HCT116 (cell line): ENCODE measurements at regions not wholly inside any gene's neighbourhood (a gene's known extent, or its start where the extent isn't known, plus 50 kb on each side); places are given as distances from the start of the nearest gene placed in this dataset.

Experiments used
- ATAC-seq: fragments of 200-7000 bp; cut with Tn5 transposase; 2 replicates; pipeline ENCODE4 v1.9.1; 2020; ENCODE audit warnings: mild to moderate bottlenecking, moderate library complexity
- BruUV-seq: library from RNA; stranded (reverse); fragments of 400-500 nt; replicated peaks from 2 replicates; lab custom pipeline; 2021; lab: Mats Ljungman, UMichigan
- CTCF ChIA-PET: fragments of 300-600 bp; sonication (Branson Sonifier 250); formaldehyde crosslinking; loops from one replicate; lab custom pipeline; 2021; ENCODE audit warnings: antibody characterized with exemption; lab: Charles Lee
- POLR2A ChIA-PET: fragments of 300-600, 350-600 bp; sonication (Branson Sonifier 250); formaldehyde crosslinking; loops from one replicate; lab custom pipeline; 2021; ENCODE audit warnings: antibody characterized with exemption; lab: Charles Lee
- RAD21 ChIA-PET, 2 experiments: fragments of 300-600 bp; sonication (Branson Sonifier 250); formaldehyde crosslinking; loops; one replicate each; lab custom pipeline; 2023; ENCODE audit warnings: low total read pairs in 2 of 2; ENCODE audit not compliant: uncharacterized antibody in 2 of 2, unreplicated experiment in 2 of 2, low non-redundant PET in 1 of 2; lab: Charles Lee
- DNase-seq: peaks from one replicate; pipeline ENCODE4 v3.0.0-alpha.2; 2010; ENCODE audit warnings: low read depth, low spot score
- H2AFZ ChIP-seq: fragments of 200-600 bp; shearing (Covaris generic), sonication (generic); 2 replicates; pipeline ENCODE4 v1.6.1; 2017; ENCODE audit warnings: low read depth, mixed run types, mixed read lengths, antibody characterized with exemption, low read length; ENCODE audit not compliant: poor library complexity, severe bottlenecking
- H3K27ac ChIP-seq: 2 replicates; pipeline ENCODE4 v1.5.1; 2012; ENCODE audit warnings: low read depth, low read length
- H3K27me3 ChIP-seq: fragments of 200-600 bp; sonication (generic); 2 replicates; pipeline ENCODE4 v1.6.1; 2016; ENCODE audit warnings: mixed run types, low read length, mixed read lengths; ENCODE audit not compliant: insufficient read depth
- H3K36me3 ChIP-seq, 2 experiments: fragments of 200-500 bp in 1 of 2; fragments of 200-600 bp in 1 of 2; sonication (Bioruptor generic) in 1 of 2; sonication (generic) in 1 of 2; 2 replicates each; pipeline versions ENCODE4 v1.5.1 to v1.6.1; 2014 to 2016; ENCODE audit warnings: low read length in 2 of 2, inconsistent platforms in 1 of 2, mixed read lengths in 1 of 2, mixed run types in 1 of 2; ENCODE audit not compliant: insufficient read depth in 2 of 2, control insufficient read depth in 1 of 2
- H3K4me1 ChIP-seq, 2 experiments: fragments of 200-600 bp in 1 of 2; sonication (generic) in 1 of 2; 2 replicates each; pipeline versions ENCODE4 v1.5.1 to v1.6.1; 2012 to 2017; ENCODE audit warnings: low read length in 2 of 2, inconsistent platforms in 1 of 2, mild to moderate bottlenecking in 1 of 2, mixed read lengths in 1 of 2, mixed run types in 1 of 2, moderate library complexity in 1 of 2; ENCODE audit not compliant: insufficient read depth in 2 of 2, control insufficient read depth in 1 of 2
- H3K4me2 ChIP-seq: fragments of 200-600 bp; sonication (generic); 2 replicates; pipeline ENCODE4 v1.6.1; 2017; ENCODE audit warnings: mixed run types, low read length, mixed read lengths
- H3K4me3 ChIP-seq, 2 experiments: fragments of 200-600 bp in 1 of 2; sonication (generic) in 1 of 2; replicated peaks in 1 of 2; 2 replicates each; pipeline ENCODE4 v1.5.1; 2011 to 2016; ENCODE audit warnings: low read length in 2 of 2, control low read depth in 1 of 2, low read depth in 1 of 2, mild to moderate bottlenecking in 1 of 2, mixed read lengths in 1 of 2, mixed run types in 1 of 2
- H3K79me2 ChIP-seq: fragments of 200-600 bp; sonication (generic); 2 replicates; pipeline ENCODE4 v1.6.1; 2017; ENCODE audit warnings: mild to moderate bottlenecking, mixed run types, low read length, moderate library complexity, mixed read lengths; ENCODE audit not compliant: insufficient read depth
- H3K9ac ChIP-seq: fragments of 200-600 bp; sonication (generic); 2 replicates; pipeline ENCODE4 v1.6.1; 2016; ENCODE audit warnings: low read length, mixed read lengths
- H3K9me2 ChIP-seq: fragments of 200-600 bp; sonication (generic), shearing (Covaris generic); 2 replicates; pipeline ENCODE4 v1.6.1; 2017; ENCODE audit warnings: mixed run types, mild to moderate bottlenecking, moderate library complexity; ENCODE audit not compliant: insufficient read depth
- H3K9me3 ChIP-seq, 2 experiments: fragments of 200-500 bp in 1 of 2; fragments of 200-600 bp in 1 of 2; sonication (Bioruptor generic) in 1 of 2; sonication (generic) in 1 of 2; 2 replicates each; pipeline ENCODE4 v1.6.1; 2014 to 2017; ENCODE audit warnings: low read length in 2 of 2, mixed read lengths in 2 of 2, inconsistent platforms in 1 of 2, low read depth in 1 of 2, mild to moderate bottlenecking in 1 of 2, mixed run types in 1 of 2, moderate library complexity in 1 of 2; ENCODE audit not compliant: control insufficient read depth in 1 of 2, insufficient read depth in 1 of 2
- H4K20me1 ChIP-seq: fragments of 200-600 bp; sonication (generic), shearing (Covaris generic); 2 replicates; pipeline ENCODE4 v1.6.1; 2017; ENCODE audit warnings: mixed run types, mild to moderate bottlenecking, moderate library complexity; ENCODE audit not compliant: insufficient read depth
- CBX3 ChIP-seq: IDR thresholded peaks from 2 replicates; pipeline ENCODE4 v1.6.1; 2012; ENCODE audit warnings: low read depth
- CTCF ChIP-seq, 3 experiments: fragments of 200-600 bp in 1 of 3; sonication (generic) in 1 of 3; IDR thresholded peaks in 2 of 3; conservative IDR thresholded peaks in 1 of 3; 2 replicates each; pipeline ENCODE4 v1.5.1; 2012 to 2017; ENCODE audit warnings: low read depth in 2 of 3, low read length in 2 of 3, antibody characterized with exemption in 1 of 3, borderline replicate concordance in 1 of 3, control low read depth in 1 of 3, mild to moderate bottlenecking in 1 of 3, mixed read lengths in 1 of 3, mixed run types in 1 of 3, moderate library complexity in 1 of 3; ENCODE audit not compliant: insufficient read depth in 1 of 3
- EGR1 ChIP-seq: IDR thresholded peaks from 2 replicates; pipeline ENCODE4 v1.6.1; 2012; ENCODE audit warnings: low read depth
- ELF1 ChIP-seq: IDR thresholded peaks from 2 replicates; pipeline ENCODE4 v1.6.1; 2012; ENCODE audit warnings: low read depth, borderline replicate concordance
- EZH2 ChIP-seq: fragments of 200-600 bp; sonication (generic); IDR thresholded peaks from 2 replicates; pipeline ENCODE4 v1.6.1; 2017; ENCODE audit warnings: antibody characterized with exemption, mixed run types
- EZH2phosphoT487 ChIP-seq: fragments of 200-600 bp; IDR thresholded peaks from 2 replicates; pipeline ENCODE4 v1.6.1; 2018; ENCODE audit warnings: antibody characterized with exemption, borderline replicate concordance
- FOSL1 ChIP-seq: IDR thresholded peaks from 2 replicates; pipeline ENCODE4 v1.6.1; 2012; ENCODE audit warnings: low read depth
- JUND ChIP-seq: IDR thresholded peaks from 2 replicates; pipeline ENCODE4 v1.6.1; 2012
- MAX ChIP-seq: IDR thresholded peaks from 2 replicates; pipeline ENCODE4 v1.6.1; 2012
- POLR2A ChIP-seq: IDR thresholded peaks from 2 replicates; pipeline ENCODE4 v1.7.0; 2011; ENCODE audit warnings: borderline replicate concordance; ENCODE audit not compliant: insufficient read depth, insufficient read length; ENCODE audit errors: extremely low read depth
- POLR2AphosphoS5 ChIP-seq: IDR thresholded peaks from 2 replicates; pipeline ENCODE4 v1.6.1; 2011; ENCODE audit warnings: mild to moderate bottlenecking, low read depth, low read length, moderate library complexity
- RAD21 ChIP-seq: IDR thresholded peaks from 2 replicates; pipeline ENCODE4 v1.6.1; 2012; ENCODE audit warnings: low read depth, mild to moderate bottlenecking
- SIN3A ChIP-seq: IDR thresholded peaks from 2 replicates; pipeline ENCODE4 v1.6.1; 2012; ENCODE audit warnings: low read depth
- SRF ChIP-seq: IDR thresholded peaks from 2 replicates; pipeline ENCODE4 v1.6.1; 2012; ENCODE audit warnings: low read depth
- YY1 ChIP-seq: IDR thresholded peaks from 2 replicates; pipeline ENCODE4 v1.6.1; 2011; ENCODE audit warnings: low read length, low read depth, moderate library complexity, mild to moderate bottlenecking; ENCODE audit not compliant: insufficient replicate concordance; ENCODE audit errors: extremely low read depth
- ZBTB33 ChIP-seq: IDR thresholded peaks from 2 replicates; pipeline ENCODE4 v1.6.1; 2011; ENCODE audit warnings: mild to moderate bottlenecking, low read length, moderate library complexity; ENCODE audit not compliant: insufficient replicate concordance; ENCODE audit errors: extremely low read depth
- ZFX ChIP-seq: fragments of 450-650 bp; IDR thresholded peaks from 2 replicates; pipeline ENCODE4 v1.6.1; 2017
- ZNF274 ChIP-seq: fragments of 200-500 bp; sonication (Bioruptor generic); IDR thresholded peaks from 2 replicates; pipeline ENCODE4 v1.6.1; 2014; ENCODE audit warnings: mild to moderate bottlenecking, low read depth, low read length, inconsistent platforms
- intact Hi-C: fragments of 100-400 bp; cut with micrococcal nuclease; formaldehyde crosslinking; loops from 2 replicates; pipeline ENCODE4 v1.10.0; 2022

- H3K9ac ChIP-seq, result no peak overlapping the region
- no peaks in the 10 kb centered on the region for H3K9me3 ChIP-seq
- H3K4me3 ChIP-seq, result no peak overlapping the region
- no peak for ATAC-seq
- CTCF ChIA-PET, result interaction anchor here (1.2 kb wide), 1 partner anchor 22 kb away, joined by 4 read pairs; no protein-coding TSS in a partner anchor
- H3K79me2 ChIP-seq, result no peaks in the 10 kb centered on the region
- intact Hi-C loops, result no loop called here
- no peaks in the 10 kb centered on the region for H3K36me3 ChIP-seq
- H2AFZ ChIP-seq, result no peak overlapping the region
- RAD21 ChIA-PET, result no interaction called here
- no peak overlapping the region for H3K27ac ChIP-seq
- no peak overlapping the region for H3K4me2 ChIP-seq
- H3K9me2 ChIP-seq, result no peaks in the 10 kb centered on the region
- no peaks in the 10 kb centered on the region for H3K27me3 ChIP-seq
- DNase-seq, result no peak
- TF ChIP-seq ELF1, result no peak
- TF ChIP-seq SRF, result no peak
- no peak for TF ChIP-seq POLR2A
- no peak for TF ChIP-seq ZNF274
- TF ChIP-seq EZH2phosphoT487, result no peak
- no peak for TF ChIP-seq POLR2AphosphoS5
- TF ChIP-seq CBX3, result no peak
- no peak for TF ChIP-seq RAD21
- no peak for TF ChIP-seq ZFX
- TF ChIP-seq CTCF (IDR thresholded peaks at IDR 0.05 in 2 of 3, conservative IDR thresholded peaks at IDR 0.05 in 1 of 3; ENCODE audit: borderline replicate concordance in 1 of 3, insufficient read depth in 1 of 3, low read depth in 2 of 3, low read length in 2 of 3), result no peak
- no peak for TF ChIP-seq YY1
- no peak for TF ChIP-seq JUND
- no peak for TF ChIP-seq EGR1
- TF ChIP-seq SIN3A, result no peak
- TF ChIP-seq ZBTB33, result no peak
- no peak for TF ChIP-seq EZH2
- no peak for TF ChIP-seq FOSL1
- TF ChIP-seq MAX, result no peak
- no TSS peak for BruUV-seq
- no peaks in the 10 kb centered on the region for H4K20me1 ChIP-seq
- no peaks in the 10 kb centered on the region for H3K4me1 ChIP-seq
- POLR2A ChIA-PET, result no interaction called here
Measured at GRCh38 chr4:100071506-100071905, 118.8 kb downstream of the DDIT4L start.
